GM21619 (cell line): ENCODE measurements at regions not wholly inside any gene's neighbourhood (a gene's known extent, or its start where the extent isn't known, plus 50 kb on each side); places are given as distances from the start of the nearest gene placed in this dataset.

Experiments
- ATAC-seq: cut with Tn5 transposase; IDR thresholded peaks from one replicate; pipeline ENCODE4 v1.9.1; 2021; ENCODE audit not compliant: unreplicated experiment

GRCh38 chr2:200013906-200014305 is 58.5 kb downstream of the MAIP1 start:
- no peak for ATAC-seq

- ATAC-seq = no peak
Measured at GRCh38 chr2:200021449-200022114, 66.2 kb downstream of the MAIP1 start.

- no peak for ATAC-seq
Measured at GRCh38 chr2:200022511-200022910, 67.1 kb downstream of the MAIP1 start.

GRCh38 chr2:200023570-200023969 is 68.2 kb downstream of the MAIP1 start:
- ATAC-seq = no peak

GRCh38 chr2:200025717-200026116 is 70.3 kb downstream of the MAIP1 start:
- ATAC-seq = no peak

GRCh38 chr2:200026332-200027230 is 71.2 kb downstream of the MAIP1 start:
- no peak for ATAC-seq

- no peak for ATAC-seq
Measured at GRCh38 chr2:200028998-200029397, 73.6 kb downstream of the MAIP1 start.

- ATAC-seq = no peak
Measured at GRCh38 chr2:200032895-200033294, 77.5 kb downstream of the MAIP1 start.

GRCh38 chr2:200033929-200034328 is 78.5 kb downstream of the MAIP1 start:
- ATAC-seq = no peak

GRCh38 chr2:200034816-200035215 is 79.4 kb downstream of the MAIP1 start:
- no peak for ATAC-seq

- ATAC-seq = no peak
Measured at GRCh38 chr2:200039724-200040650, 84.6 kb downstream of the MAIP1 start.

- ATAC-seq = no peak
Measured at GRCh38 chr2:200040831-200041230, 85.4 kb downstream of the MAIP1 start.

GRCh38 chr2:200041639-200042038 is 86.3 kb downstream of the MAIP1 start:
- no peak for ATAC-seq

- ATAC-seq = no peak
Measured at GRCh38 chr2:200042102-200042735, 86.8 kb downstream of the MAIP1 start.

GRCh38 chr2:200042944-200043343 is 87.6 kb downstream of the MAIP1 start:
- no peak for ATAC-seq

- ATAC-seq = no peak
Measured at GRCh38 chr2:200044453-200044852, 89.1 kb downstream of the MAIP1 start.

GRCh38 chr2:200048421-200048820 is 93.0 kb downstream of the MAIP1 start:
- no peak for ATAC-seq

- ATAC-seq = no peak
Measured at GRCh38 chr2:200049086-200049485, 93.7 kb downstream of the MAIP1 start.

- ATAC-seq = no peak
Measured at GRCh38 chr2:200050921-200051610, 95.7 kb downstream of the MAIP1 start.

- no peak for ATAC-seq
Measured at GRCh38 chr2:200051611-200051945, 96.2 kb downstream of the MAIP1 start.
